ENCODE measurements at regions not wholly inside any gene's neighbourhood (a gene's known extent, or its start where the extent isn't known, plus 50 kb on each side); places are given as distances from the start of the nearest gene placed in this dataset.

DNA sequence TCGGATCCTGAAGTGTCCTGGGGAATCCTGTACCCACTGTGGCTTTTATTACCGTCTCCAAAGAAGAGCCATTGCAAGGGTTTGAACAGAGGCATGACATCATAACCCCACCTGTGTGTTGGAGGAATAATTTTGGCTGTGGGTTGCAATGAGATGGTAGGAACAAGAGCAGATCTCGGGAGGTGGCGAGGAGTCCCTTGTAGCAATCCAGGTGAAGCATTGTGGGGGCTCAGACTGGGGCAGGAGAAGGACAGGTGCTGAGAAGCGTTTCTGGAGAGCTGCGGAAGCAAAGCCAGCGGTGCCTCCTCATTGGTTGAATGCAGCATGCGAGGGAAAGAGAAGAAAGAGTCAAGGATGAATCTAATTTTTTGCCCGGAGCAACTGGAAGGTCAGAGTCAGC is 382.4 kb downstream of the EFNB2 start:
- no peak overlapping the region for H3K4me3 ChIP-seq (ENCODE audit: low read depth, low read length)
- DNase-seq (ENCODE audit: low read depth), result no peak

DNA sequence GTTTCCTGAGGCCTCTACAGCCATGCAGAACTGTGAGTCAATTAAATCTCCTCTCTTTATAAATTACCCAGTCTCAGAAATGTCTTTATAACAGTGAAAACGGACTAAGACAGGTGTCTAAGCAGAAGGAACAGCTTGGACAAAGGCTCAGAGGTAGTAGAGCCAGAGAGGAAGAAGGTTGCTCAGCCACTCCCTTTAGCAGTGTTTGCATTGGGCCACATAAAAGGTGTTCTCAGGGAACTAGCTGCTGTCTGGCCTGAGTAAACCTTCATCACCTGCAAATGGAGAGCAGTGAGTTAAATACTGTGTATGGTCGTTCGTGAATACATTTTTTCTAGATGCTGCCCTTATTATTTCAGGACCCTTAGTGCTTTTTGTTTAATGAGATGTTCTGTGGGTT is 383.4 kb downstream of the EFNB2 start:
- no peak for DNase-seq (ENCODE audit: low read depth)
- no peak overlapping the region for H3K4me3 ChIP-seq (ENCODE audit: low read depth, low read length)

DNA sequence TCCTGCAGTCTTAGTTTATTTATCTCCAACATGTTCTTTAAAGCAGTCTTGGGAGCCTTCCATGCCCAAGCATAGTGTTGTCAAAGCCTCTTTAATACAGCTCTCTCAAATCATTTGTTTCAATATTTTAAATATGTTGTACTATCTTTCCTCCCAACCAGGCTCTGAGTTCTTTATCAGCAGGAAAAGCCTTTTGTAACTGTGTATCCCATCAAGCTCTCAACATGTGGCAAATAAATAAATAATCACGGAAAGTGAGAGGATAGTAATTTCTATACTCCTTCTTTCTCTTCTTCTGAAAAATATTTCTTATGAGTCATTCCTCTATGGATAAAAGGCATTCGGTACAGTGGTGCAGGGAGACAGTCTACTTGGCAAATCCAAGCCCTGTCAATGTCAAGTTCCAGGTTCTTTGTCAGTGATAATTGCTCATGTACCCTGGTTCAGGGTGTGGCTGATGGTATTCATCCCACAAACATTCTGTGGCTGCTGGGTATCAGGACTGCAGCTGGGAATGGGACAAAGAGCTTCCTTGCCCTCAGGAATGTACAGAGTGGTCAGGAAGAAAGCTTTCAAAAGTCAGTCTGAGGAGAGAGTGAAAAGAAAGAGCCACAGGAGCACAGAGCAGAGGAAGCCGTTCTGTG is 384.3 kb downstream of the EFNB2 start:
- DNase-seq (ENCODE audit: low read depth), result peak; percentile 99
- H3K4me3 ChIP-seq (ENCODE audit: low read depth, low read length), result no peak overlapping the region

DNA sequence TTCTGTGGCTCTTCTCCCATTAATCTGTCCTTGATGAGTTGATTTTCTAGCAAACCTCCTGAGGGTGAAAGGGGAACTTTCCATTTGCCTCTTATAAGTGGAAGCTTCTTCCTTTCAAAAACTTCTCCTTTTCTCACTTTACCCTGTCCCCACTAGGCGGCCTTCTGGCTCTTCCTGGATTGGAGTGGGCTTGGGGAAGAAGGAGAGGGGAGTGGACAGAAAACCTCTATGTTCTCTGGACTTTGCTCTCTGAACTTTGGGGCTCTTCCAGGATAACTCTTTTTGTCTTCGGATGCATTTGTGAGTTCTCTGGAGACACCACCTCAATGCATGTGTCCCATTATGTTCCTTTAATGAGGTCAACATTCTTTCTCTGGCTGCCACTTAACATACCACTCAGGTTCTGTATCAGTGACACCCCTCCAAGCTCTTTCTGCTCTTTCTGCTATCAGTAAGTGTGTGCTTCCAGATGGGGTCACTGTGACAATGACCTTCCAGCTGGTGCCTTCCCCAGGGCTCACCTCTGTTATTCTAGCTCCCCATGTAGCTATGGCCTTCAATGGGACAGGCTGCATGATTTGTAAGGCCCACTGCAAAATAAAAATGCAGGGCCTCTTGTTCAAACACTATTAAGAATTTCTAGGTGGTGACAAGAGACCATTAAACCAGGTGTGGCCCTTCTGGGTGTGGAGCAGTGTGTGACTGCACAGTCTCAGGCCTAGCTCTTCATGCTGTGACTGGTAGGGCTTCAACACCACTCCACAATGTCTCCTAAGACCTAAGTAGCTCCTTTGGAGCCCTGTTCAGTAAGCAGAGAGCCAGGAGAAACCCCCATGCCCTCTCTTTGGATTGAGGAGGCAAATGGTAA is 389.2 kb downstream of the EFNB2 start:
- no peak for DNase-seq (ENCODE audit: low read depth)
- no peak overlapping the region for H3K4me3 ChIP-seq (ENCODE audit: low read depth, low read length)

DNA sequence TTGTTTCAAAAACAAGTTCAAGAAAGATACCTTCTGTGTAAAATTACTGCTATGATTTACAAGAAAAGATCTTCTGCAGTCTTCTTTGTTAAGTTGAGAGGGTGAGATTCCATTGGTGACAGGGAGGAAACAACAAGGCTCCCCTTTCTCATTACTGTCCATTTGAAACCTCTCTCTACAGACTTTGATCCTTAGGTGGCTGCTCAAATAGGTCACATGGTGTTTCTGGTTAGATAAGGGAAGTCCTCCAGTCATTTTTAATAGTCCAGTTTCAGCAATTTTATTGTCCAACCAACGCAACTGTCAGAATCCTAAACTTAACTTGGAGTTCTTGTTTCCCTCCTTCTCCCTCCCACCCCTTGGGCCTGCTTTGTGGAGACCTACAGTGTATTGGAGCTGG is 390.4 kb downstream of the EFNB2 start:
- H3K4me3 ChIP-seq (ENCODE audit: low read depth, low read length), result no peak overlapping the region
- no peak for DNase-seq (ENCODE audit: low read depth)

DNA sequence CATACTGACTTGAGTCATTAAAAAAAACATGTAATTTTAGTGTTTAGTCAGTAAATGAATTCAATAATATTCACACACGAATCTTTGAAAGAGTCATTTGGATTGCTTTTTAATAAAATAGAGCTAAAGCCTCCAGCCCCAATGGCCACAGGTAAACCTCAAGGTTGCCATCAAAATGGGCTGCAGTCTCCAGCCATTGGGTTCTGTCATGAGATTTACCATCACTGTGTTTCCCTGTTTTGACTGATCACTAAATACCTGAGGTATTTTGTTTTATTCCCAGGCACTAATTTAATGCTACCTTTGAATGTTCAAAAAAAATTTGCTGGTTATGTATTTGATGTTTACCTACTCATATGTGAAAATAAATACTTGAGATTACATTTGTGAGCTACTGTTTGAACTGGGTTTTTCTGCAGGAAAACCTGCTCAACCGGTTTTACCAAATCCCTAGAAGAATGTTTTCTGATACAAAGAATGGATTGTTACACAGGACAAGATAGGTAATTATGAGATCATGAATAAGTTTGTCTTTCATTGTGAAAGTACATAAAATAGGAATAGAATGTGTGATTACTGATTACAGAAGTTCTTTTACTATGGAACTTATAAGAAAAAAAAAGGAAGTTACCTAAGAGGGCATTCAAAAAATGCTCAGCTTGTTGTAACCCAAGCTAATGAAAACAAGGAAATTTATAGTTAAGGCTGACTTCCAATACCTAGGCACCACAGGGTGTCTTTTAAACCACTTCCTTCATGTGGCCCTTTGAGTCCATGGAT is 391.3 kb downstream of the EFNB2 start:
- no peak overlapping the region for H3K4me3 ChIP-seq (ENCODE audit: low read depth, low read length)
- no peak for DNase-seq (ENCODE audit: low read depth)

DNA sequence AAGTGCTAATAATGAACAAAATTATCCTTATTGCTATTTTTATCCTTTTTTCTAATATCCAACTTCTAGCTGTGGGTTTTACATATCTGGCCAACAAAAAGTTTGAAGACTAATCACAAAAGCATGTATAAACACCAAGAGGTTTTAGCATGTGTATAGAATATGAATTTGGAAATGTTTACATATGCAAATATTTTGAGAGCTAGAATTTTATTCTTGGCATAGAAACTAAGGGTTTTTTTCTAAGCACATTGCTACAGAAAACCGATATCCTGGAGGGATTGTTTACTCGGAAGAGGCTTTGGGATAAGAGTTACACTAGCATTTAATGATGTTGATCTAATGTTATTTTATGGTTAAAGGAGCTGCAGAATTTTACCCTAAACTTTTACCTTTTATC is 392.1 kb downstream of the EFNB2 start:
- no peak overlapping the region for H3K4me3 ChIP-seq (ENCODE audit: low read depth, low read length)
- no peak for DNase-seq (ENCODE audit: low read depth)

DNA sequence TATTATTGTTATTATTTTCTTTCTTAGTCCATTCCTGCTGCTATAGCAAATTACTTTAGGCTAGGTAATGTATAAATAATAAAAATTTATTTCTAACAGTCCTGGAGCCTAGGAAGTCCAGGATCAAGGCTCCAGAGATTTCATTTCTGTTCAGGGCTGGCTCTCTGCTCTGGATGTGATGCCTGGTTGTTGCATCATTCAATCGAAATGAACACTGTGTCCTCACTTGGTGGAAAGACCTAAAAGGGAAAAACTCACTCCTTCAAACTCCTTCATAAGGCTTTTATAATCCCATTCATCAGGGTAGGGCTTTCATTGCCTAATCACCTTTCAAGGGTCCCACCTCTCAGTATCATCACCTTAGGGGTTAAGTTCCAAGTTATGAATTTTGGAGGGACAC is 395.0 kb downstream of the EFNB2 start:
- DNase-seq (ENCODE audit: low read depth), result peak; percentile 63
- no peak overlapping the region for H3K4me3 ChIP-seq (ENCODE audit: low read depth, low read length)

DNA sequence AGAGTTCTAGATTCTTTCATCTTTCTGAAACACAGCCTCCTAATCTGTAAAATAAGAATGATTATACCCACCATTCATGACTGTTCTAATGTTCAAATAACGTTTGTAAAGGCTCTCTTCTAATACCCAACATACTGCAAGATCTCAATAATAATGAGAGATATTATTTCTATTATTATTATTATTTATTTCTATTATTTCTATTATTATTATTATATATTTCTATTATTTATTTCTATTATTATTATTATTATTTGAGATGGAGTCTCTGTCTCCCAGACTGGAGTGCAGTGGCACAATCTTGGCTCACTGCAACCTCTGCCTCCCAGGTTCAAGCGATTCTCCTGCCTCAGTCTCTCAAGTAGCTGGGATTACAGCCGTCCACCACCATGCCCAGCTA is 395.5 kb downstream of the EFNB2 start:
- no peak for DNase-seq (ENCODE audit: low read depth)
- no peak overlapping the region for H3K4me3 ChIP-seq (ENCODE audit: low read depth, low read length)

DNA sequence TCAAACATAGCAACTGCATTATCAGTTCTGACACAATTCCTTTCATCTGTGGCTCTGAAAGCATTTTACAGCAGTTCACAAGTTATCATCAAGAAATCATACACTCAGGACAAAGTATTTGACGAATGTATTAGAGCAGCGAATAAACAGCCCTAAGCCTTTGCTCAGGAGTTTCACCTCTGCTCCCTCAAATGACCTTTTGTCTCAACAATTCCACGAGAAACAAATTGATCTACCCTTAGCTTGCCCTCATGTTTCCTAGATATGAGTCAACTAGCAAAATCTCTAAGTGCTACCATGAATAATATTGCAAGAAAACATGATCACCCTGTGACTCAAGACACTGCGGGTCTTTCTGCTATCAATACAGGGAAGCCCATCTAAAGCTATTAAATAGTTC is 396.1 kb downstream of the EFNB2 start:
- no peak overlapping the region for H3K4me3 ChIP-seq (ENCODE audit: low read depth, low read length)
- DNase-seq (ENCODE audit: low read depth), result no peak

DNA sequence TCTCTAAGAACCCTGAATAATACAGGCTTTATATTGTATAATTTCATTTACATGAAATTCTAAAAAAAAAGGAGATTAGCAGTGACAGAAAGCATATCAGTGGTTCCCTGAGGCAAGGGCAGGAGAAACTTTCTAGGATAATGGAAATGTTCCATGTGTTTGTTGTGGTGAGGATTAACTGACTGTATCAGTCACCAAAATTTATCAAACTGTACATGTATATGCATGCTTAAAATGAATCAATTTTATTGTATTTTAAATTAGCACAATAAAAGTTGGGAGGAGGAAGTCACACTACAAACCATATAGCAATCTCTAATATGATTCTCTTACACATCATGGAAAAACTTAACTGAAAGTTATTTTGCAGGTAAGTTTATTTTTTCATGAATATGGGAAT is 396.8 kb downstream of the EFNB2 start:
- no peak overlapping the region for H3K4me3 ChIP-seq (ENCODE audit: low read depth, low read length)
- DNase-seq (ENCODE audit: low read depth), result no peak

DNA sequence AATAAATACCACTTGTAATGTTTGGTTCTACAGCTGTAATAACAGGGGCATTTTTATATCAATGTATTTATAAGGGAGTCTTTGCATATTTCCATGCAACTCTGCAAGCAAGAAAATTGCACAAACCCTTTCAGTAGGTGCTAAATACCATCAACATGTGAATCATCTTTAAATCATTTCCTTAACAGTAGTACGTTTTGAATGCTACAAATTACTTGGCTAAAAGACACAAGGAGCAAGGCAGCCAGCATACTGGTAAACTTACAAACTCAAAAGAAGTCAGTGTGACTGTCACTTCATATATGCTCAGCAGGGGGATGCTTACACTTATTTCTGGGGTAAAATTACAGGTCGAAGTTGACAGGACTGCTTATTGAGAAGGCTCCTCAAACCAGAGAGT is 402.4 kb downstream of the EFNB2 start:
- H3K4me3 ChIP-seq (ENCODE audit: low read depth, low read length), result no peak overlapping the region
- peak; percentile 85 for DNase-seq (ENCODE audit: low read depth)

DNA sequence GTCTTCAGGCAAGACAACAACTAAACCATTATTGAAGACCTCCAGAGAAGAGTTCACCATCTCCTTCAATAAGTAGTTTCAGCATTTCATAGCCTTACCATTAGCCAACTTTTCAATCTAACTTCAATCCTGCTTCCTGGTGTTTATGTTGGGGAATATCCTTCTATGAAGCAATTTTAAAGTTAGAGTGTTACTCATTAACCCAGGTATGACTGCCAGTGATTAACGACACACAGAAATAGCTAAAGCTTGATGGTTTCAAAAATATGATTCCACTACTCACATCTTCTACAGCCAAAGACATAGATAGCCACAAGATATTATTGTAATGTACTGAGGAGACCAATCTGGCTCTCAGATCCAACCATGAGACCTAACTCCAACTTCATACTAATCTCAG is 403.2 kb downstream of the EFNB2 start:
- H3K4me3 ChIP-seq (ENCODE audit: low read depth, low read length), result no peak overlapping the region
- DNase-seq (ENCODE audit: low read depth), result no peak

DNA sequence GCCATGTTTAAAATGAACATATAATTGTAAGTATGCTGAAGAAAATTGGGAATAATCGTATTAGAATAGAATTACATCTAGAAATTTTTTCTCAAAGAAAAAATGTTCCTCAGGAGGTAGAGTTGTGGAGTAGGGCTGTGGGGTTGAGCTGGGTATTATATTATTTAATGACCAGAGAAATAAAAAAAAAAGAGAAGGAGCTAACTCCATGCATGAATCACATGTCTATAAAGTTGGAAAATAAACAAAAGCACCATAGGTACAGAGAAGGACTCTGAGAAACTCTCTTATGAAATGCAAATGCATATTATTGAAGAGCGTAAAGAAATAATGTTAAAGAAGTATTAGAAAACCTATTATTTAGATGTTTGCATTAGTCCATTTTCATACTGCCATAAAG is 405.5 kb downstream of the EFNB2 start:
- DNase-seq (ENCODE audit: low read depth), result no peak

DNA sequence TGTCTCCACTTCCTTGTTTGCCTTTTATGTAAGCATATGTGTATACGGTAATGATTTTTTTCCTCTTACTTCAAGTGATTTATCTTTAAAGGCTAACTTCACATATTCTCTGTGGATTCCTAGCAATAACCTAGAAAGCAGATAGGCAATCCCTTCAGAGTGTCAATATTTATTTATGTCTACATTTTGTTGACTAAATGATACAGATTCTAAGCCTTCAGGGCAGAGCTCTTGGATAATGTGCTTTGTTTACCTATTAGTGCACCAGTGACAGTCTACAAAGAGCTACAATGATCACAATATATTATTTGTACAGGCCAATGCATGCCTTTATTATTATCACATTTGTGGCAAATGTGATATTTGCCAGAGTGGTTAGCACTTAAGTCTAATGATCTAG is 406.2 kb downstream of the EFNB2 start:
- H3K4me3 ChIP-seq (ENCODE audit: low read depth, low read length), result no peak overlapping the region
- no peak for DNase-seq (ENCODE audit: low read depth)

More for the DNA sequence above, 405.5 kb downstream of the EFNB2 start:
- H3K4me3 ChIP-seq (ENCODE audit: low read depth, low read length), result no peak overlapping the region

DNA sequence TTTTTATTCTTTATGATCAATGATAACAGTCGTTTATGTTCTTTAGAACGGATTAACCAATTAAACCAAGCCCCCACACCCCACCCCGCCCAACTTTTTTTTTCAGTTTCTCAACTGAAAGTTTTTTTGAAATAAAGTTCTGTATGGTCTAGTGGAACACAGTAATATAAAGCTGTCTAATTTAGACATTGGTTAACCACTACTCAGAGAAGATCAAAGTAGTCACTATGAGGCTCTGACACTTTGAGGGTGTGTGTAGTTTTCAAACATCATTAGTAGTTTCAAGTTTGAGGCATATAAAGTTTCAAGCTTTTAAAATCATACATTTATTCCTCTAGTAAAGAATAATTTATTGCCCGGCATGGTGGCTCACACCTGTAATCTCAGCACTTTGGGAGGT is 413.2 kb downstream of the EFNB2 start:
- no peak for DNase-seq (ENCODE audit: low read depth)

DNA sequence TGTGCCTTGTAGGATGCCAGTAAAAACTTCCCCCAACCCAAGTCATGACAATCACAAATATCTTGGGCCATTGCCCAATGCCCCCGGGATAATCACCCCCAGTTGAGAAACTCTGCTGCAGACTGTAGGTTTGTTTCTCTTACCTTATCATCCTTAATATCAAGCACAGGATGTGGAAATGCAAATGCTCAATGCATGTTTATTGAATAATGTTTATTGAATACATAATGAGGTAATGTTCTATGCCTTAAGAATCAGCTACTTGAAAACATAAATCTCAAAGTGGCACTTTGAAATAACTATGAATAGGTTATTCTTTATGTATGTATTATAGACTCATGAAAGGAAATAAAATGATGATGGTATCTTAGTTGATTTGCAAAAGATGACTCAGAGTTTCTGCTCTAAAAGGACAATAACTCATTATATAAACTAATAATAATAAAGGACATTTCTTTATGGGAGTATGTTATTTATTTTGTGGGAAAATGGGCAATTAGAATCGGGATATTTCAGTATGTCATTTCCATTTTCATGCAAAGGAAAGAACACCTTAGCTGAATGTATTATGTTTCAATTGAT is 414.2 kb downstream of the EFNB2 start:
- H3K4me3 ChIP-seq (ENCODE audit: low read depth, low read length), result no peak overlapping the region
- no peak for DNase-seq (ENCODE audit: low read depth)

More for the DNA sequence above, 413.2 kb downstream of the EFNB2 start:
- H3K4me3 ChIP-seq (ENCODE audit: low read depth, low read length), result no peak overlapping the region

DNA sequence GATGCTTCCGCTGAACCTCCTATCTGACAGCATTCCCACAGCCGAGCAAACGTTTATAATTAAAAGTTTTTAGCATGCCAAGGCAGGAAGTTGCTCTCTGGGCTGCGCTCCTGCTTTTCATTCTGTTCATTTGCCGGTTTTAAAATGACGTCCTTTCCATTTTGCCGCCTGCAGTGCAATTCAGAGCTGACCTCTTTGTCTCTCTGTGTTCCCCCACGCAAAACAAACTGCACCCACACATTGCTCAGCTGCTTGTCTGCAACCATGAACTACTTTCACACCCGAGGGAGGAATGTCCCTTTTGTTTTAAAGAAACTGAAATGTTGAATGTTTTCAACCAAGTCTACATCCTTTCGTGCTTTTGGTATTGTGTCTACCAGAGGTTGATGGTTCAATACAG is 416.5 kb downstream of the EFNB2 start:
- H3K4me3 ChIP-seq (ENCODE audit: low read depth, low read length), result no peak overlapping the region
- DNase-seq (ENCODE audit: low read depth), result no peak

DNA sequence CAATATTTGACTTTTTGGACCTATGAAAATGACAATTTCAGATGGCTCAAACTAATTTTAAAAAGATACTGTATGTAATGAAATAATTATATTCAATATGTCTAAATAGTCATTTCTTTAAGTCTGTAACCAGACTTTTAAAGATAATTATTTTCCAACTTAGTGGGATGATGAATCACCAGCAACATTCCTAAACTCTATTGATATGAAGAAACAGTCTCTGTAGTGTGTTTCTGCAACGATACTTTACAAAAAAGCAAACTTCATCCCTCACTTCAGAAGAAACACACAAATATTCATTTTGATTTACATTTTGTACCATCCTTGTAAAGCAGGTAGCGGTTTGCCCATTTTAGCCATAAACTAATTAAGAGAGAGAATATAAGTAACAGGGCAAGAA is 417.4 kb downstream of the EFNB2 start:
- no peak overlapping the region for H3K4me3 ChIP-seq (ENCODE audit: low read depth, low read length)
- DNase-seq (ENCODE audit: low read depth), result no peak

DNA sequence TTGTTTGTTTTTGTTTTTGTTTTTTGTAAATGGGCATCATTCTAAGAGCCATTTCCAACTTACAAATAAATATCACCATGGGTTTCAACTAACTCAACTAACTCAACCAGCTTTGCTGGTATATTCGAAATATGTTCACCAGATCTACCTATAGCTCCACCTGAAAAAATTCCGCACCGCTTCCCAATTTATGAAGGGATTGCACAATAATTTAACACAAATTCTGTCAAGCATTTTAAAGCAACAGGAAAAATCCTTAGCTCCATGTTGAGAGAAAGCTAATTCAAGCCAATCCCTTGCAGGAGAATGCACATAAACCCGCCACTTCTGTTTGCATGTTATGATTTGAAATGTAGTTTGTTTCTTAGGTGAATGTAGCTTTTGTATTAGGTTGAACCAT is 417.8 kb downstream of the EFNB2 start:
- H3K4me3 ChIP-seq (ENCODE audit: low read depth, low read length), result no peak overlapping the region
- DNase-seq (ENCODE audit: low read depth), result no peak

Data from skeletal muscle cell (primary cell).